ENCODE measurements at regions not wholly inside any gene's neighbourhood (a gene's known extent, or its start where the extent isn't known, plus 50 kb on each side); places are given as distances from the start of the nearest gene placed in this dataset.

- Histone ChIP-seq H3K9ac (ENCODE audit: insufficient read depth in 1 of 2, low read depth in 2 of 2, low read length in 2 of 2) (no peak overlapping the region), H3K4me1 (replicated peaks in 1 of 2; ENCODE audit: control insufficient read depth in 2 of 2, insufficient read depth in 2 of 2, low read length in 2 of 2) (no peaks in the 10 kb centered on the region), H3K4me3 (no peak overlapping the region), H3K9me1 (ENCODE audit: control insufficient read depth, insufficient read depth, low read length) (no peaks in the 10 kb centered on the region), H3K79me2 (ENCODE audit: control insufficient read depth, insufficient read depth, low read length) (no peaks in the 10 kb centered on the region), H3K36me3 (ENCODE audit: control insufficient read depth, insufficient read depth, low read length) (no peaks in the 10 kb centered on the region), H3K27ac (ENCODE audit: extremely low read depth, low read depth, low read length) (no peak overlapping the region), H3K27me3 (ENCODE audit: control insufficient read depth in 2 of 2, insufficient read depth in 2 of 2, low read length in 2 of 2) (peaks cover 0 to 16% of the 10 kb centered on the region in 2 experiments; a peak in 2 of 5 replicates), H3K4me2 (ENCODE audit: insufficient read depth, low read length) (no peak overlapping the region), H4K20me1 (replicated peaks; ENCODE audit: control insufficient read depth, insufficient read depth, low read length) (no peaks in the 10 kb centered on the region), H3K9me3 (replicated peaks; ENCODE audit: control insufficient read depth, insufficient read depth, low read depth, low read length) (no peaks in the 10 kb centered on the region), H2AFZ (ENCODE audit: low read depth, low read length) (no peak overlapping the region)
- in situ Hi-C loops (cut with MboI) = no loop called here
- FAIRE-seq (no peak), ATAC-seq (no peak), DNase-seq (ENCODE audit: extremely low read depth in 1 of 4, low spot score in 3 of 4) (no peak)
- WGBS (ENCODE audit: insufficient coverage, low coverage, missing lambda C conversion rate) = 0% methylated on average over 4 of the region's 4 CpGs
- intact Hi-C loops (cut with micrococcal nuclease) = no loop called here
- BruUV-seq (replicated peaks) = no TSS peak
- ChIA-PET CTCF (ENCODE audit: low intra/inter-chr PET ratio) (no interaction called here), POLR2A (no interaction called here)
- TF ChIP-seq EHMT2 (IDR thresholded peaks at IDR 0.05) (no peak), SMAD1 (IDR thresholded peaks at IDR 0.05; ENCODE audit: low read depth, low read length, partially characterized antibody) (no peak), HMBOX1 (IDR thresholded peaks at IDR 0.05) (no peak), ZFP36 (IDR thresholded peaks at IDR 0.05; ENCODE audit: low read depth, low read length, partially characterized antibody) (no peak), SUPT5H (IDR thresholded peaks at IDR 0.05) (no peak), ZNF76 (CRISPR knock-in tag; IDR thresholded peaks at IDR 0.05; ENCODE audit: borderline replicate concordance) (no peak), ZNF57 (CRISPR knock-in tag; IDR thresholded peaks at IDR 0.05) (no peak), COPS2 (conservative IDR thresholded peaks at IDR 0.05) (no peak), MAFG (tag; conservative IDR thresholded peaks at IDR 0.05) (no peak), FIP1L1 (IDR thresholded peaks at IDR 0.05; ENCODE audit: low read depth, low read length, poor library complexity, severe bottlenecking) (no peak), GTF2E2 (tag; IDR thresholded peaks at IDR 0.05) (no peak), CHAMP1 (IDR thresholded peaks at IDR 0.05) (no peak), NUFIP1 (IDR thresholded peaks at IDR 0.05; ENCODE audit: partially characterized antibody) (no peak), RCOR1 (IDR thresholded peaks at IDR 0.05; ENCODE audit: borderline replicate concordance in 1 of 2, low read depth in 2 of 2, low read length in 2 of 2) (no peak)
- TF ChIP-seq, protein P1, sequence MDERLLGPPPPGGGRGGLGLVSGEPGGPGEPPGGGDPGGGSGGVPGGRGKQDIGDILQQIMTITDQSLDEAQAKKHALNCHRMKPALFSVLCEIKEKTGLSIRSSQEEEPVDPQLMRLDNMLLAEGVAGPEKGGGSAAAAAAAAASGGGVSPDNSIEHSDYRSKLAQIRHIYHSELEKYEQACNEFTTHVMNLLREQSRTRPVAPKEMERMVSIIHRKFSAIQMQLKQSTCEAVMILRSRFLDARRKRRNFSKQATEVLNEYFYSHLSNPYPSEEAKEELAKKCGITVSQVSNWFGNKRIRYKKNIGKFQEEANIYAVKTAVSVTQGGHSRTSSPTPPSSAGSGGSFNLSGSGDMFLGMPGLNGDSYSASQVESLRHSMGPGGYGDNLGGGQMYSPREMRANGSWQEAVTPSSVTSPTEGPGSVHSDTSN (CRISPR knock-in tag; IDR thresholded peaks at IDR 0.05; ENCODE audit: low read depth) = no peak
- TF ChIP-seq, protein P1 (tag; conservative IDR thresholded peaks at IDR 0.05; ENCODE audit: low read depth) = no peak
Measured at GRCh38 chr10:121675344-121675743, 77.1 kb upstream of the FGFR2 start.

All from K562 (cell line).